NCI-H82 (cell line): ENCODE measurements at regions not wholly inside any gene's neighbourhood (a gene's known extent, or its start where the extent isn't known, plus 50 kb on each side); places are given as distances from the start of the nearest gene placed in this dataset.
"Not testable (repeated sequence)": the region's sequence is repeated elsewhere in the genome, so short reads cannot be mapped to it uniquely, and the experiment has no call there.

ENCODE experiments used
- DNase-seq: peaks from one replicate; lab custom pipeline; 2025; lab: John Stamatoyannopoulos, UW

GRCh38 chr6:22208026-22208425 is 88.8 kb downstream of the PRL start:
- DNase-seq = no peak

- no peak for DNase-seq
Measured at GRCh38 chr6:22214314-22214713, 82.5 kb downstream of the PRL start.

DNA sequence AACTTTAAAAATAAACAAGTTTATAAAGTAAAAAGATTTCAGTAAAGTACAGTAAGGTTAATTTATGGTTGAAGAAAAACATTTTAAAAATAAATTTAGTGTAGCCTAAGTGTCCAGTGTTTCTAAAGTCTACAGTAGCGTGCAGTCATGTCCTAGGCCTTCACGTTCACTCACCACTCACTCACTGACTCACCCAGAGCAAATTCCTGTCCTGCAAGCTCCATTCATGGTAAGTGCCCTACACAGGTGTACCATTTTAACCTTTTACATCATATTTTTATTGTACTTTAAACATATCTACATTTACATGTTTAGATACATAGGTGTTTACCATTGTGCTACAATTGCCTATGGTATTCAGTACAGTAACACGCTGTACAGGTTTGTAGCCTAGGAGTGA is 81.4 kb downstream of the PRL start:
- not testable (repeated sequence) for DNase-seq

- DNase-seq = peak; percentile 72
Measured at GRCh38 chr6:22218410-22218809, 78.4 kb downstream of the PRL start.

GRCh38 chr6:22219925-22220324 is 76.9 kb downstream of the PRL start:
- no peak for DNase-seq

GRCh38 chr6:22221211-22221610 is 75.6 kb downstream of the PRL start:
- DNase-seq = no peak

- DNase-seq = no peak
Measured at GRCh38 chr6:22221630-22222029, 75.2 kb downstream of the PRL start.

DNA sequence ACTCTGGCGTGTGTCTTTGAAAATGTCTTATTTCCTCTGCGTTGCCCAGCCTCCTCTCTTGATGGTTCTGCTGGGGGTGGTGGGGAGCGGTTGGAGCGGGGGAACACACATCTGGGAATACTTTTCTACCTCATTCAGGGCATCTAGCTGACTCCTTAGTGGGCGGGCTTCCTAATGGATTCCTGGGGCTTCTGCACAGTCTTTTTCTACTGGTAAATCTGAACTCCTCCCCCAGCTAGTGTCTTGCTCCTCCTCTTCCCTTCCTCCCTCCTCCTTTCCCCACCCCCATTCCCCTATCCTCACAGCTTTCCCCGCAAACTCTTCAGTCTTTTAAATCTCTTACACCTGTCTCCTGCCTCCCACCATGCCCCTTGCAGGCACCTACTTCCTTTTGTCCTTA is 74.4 kb downstream of the PRL start:
- peak; percentile 51 for DNase-seq

- no peak for DNase-seq
Measured at GRCh38 chr6:22227824-22228610, 68.8 kb downstream of the PRL start.

DNA sequence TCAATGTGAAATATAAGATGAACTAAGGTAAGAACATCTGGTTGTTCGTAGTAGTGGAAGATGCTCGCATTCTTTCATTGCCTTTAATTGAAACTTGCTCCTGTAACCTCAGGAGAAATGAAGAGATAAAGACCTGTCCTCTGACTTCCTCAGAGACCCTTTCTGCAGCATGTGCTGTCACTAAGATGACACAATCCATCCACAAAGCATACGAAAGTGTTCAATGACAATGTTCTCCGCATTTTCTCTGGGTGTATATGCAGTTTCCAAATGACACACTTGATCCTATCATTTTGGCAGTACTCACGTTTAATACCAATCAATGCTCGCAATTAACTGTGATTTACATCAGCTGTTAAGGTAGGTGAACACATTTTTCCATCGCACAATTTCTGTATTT is 65.8 kb downstream of the PRL start:
- DNase-seq = no peak

- DNase-seq = no peak
Measured at GRCh38 chr6:22231616-22232015, 65.2 kb downstream of the PRL start.

- DNase-seq = no peak
Measured at GRCh38 chr6:22236626-22237414, 60.0 kb downstream of the PRL start.
